HG03571 (cell line): ENCODE measurements at regions not wholly inside any gene's neighbourhood (a gene's known extent, or its start where the extent isn't known, plus 50 kb on each side); places are given as distances from the start of the nearest gene placed in this dataset.

Source experiments
- ATAC-seq: cut with Tn5 transposase; IDR thresholded peaks from one replicate; pipeline ENCODE4 v1.9.1; 2021; ENCODE audit not compliant: unreplicated experiment

DNA sequence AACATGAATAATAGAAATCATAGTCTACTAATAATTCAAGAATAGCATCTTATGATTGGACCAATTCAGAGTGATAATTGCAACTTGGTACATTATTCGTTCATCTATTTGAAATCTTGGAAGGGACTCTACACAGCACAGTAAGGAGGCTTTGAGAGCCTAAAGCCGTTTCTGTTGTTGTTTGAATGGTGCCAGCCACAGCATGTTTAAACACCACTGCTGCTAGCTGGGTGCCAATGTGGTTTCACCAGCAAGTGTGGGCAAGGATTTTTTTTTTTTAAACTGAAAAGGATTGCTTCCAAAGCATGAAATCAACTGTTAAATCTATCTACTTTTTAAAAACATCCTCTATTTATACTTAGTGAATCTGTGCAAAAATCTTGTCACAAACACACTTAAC, 253.9 kb upstream of the MAP3K1 start:
- no peak for ATAC-seq

DNA sequence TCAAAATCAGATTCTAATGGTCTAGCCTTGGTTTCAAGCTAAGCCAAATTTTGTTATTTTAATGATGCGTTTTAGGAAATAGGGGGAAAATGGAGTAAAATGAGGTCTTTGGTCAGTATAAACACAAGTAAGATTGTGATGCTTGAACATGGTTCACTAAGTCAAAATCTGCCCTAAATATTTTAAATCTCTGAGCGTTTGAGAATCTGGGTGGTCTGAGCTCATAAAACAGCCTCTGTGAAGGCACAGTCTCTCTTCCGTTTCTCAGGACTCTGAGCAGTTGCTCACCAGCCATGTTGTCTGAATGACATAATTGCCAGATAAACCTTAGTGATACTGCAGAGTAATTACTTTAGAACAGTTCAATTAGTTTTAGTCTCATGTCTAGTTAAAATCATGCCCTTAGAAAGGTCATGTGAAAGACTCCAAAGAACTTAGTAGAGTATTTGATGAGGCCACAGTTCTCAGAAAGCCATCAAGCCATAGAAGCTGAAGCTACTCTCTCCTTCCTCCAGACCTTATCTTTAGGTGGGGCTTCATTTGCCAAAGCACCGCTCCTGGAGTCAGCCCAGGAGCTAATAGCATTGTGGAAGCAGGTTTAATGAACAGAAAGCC, 257.1 kb upstream of the MAP3K1 start:
- ATAC-seq = no peak

GRCh38 chr5:56557198-56557597, 258.2 kb upstream of the MAP3K1 start:
- ATAC-seq = no peak

DNA sequence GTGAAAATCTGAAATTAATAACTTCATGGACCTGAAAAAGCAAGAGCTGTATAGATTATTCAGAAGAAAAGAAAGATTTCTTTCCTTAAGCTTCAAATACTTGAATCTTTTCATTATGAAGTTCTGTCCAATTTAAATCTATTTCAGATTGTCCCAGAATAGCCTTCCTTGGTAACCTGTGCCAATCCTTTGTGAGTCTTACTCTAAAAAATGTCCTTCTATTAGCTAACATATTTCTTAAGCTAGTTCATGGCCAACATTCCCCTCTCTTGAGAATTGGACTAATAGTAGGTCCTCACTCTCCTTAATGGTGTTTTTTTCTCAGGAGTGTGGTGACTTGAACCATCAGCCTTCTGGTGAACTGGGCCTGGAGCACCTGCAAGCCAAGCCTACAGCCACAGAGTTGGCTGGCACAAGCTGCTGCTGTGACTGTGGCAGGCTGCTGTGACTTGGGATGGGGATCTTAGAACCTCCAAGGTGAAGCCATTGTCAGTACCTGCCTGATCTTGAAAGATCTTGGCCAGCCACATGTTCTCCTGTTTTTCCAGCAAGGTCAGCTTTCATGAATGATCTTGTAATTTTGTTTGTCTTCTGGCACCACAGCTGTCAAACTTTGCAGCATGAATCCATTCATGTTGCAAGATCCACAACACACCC, 262.6 kb upstream of the MAP3K1 start:
- ATAC-seq = no peak

- ATAC-seq = no peak
Observed at GRCh38 chr5:56550227-56550626, 265.1 kb upstream of the MAP3K1 start.

DNA sequence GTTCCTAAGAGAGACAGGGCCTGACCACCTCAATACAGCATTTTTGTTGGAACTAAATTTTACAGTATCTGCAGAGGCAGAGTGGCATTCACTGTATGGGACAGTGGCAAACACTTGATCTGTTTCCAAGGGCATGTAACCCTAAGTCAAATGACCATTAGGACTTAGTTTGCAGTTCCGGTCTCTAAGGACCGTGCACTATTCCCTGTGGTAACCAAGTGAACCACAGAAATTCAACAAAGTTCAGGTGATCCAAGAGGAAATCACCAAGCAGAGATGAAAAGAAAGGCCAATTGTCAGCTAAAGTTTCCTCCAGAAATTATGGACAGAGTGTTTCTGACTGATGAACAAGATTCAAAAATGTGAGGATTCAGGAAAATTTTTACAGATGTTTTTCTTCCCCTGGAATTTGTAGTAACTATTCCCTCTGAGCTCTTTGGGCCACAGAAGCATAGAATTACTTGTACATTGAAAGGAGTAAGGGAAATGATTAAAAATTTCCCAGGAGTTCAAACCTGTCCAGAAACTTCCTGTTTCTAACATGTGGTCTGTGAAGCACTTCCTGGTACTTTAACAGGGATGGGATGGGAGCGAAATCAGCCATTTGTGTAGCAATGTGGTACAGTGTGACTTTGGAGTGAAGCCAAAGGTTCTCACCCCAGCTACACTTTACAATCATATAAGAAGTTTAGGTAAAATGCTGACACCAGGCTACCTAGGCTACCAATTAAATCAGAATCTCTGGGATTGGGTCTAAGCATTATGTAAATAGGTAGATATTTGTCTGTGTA, 266.1 kb upstream of the MAP3K1 start:
- no peak for ATAC-seq

DNA sequence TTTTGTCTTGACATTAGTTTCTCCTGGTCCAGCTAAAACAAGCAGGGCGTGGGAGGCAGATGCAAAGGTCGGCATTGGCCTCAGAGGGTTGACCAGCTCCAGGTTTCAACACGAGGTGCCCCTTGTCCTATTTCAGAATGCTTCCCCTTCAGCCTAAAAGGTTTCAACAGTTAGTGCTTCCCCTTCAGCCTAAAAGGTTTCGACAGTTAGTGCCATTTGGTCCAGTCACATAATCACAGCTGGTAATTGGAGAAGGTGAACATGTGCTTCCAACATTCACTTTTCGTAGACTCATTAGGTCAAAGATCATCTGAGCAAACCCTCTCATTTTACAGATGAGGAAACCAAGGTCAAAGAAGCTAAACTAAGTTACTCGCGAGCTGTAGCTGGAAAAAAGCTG, 270.3 kb upstream of the MAP3K1 start:
- no peak for ATAC-seq

GRCh38 chr5:56543441-56544388, 271.6 kb upstream of the MAP3K1 start:
- ATAC-seq = no peak

- no peak for ATAC-seq
Observed at GRCh38 chr5:56540266-56540665, 275.1 kb upstream of the MAP3K1 start.

DNA sequence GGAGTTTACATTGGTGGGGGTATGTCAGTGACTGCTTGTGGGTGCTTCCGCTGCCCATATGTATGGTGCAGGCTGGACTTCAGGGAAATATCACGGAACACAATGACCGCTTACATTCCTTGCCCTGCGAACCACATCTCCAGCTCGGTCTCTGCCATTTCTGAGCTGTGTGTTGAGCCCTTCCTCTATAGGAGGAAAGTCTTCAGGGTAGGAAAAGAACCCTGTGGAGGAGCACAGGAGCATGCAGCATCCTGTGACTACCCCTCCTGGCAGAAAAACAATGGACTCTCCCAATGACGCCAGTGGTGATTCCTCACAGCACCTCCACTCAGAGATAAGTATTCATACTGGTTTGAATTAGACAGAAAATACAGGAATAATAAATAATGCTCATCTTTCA, 276.8 kb upstream of the MAP3K1 start:
- no peak for ATAC-seq

- ATAC-seq = no peak
Observed at GRCh38 chr5:56535347-56535746, 280.0 kb upstream of the MAP3K1 start.

- ATAC-seq = no peak
Observed at GRCh38 chr5:56534102-56534829, 281.1 kb upstream of the MAP3K1 start.

GRCh38 chr5:56532466-56532865, 282.9 kb upstream of the MAP3K1 start:
- ATAC-seq = no peak

GRCh38 chr5:56530626-56531138, 284.7 kb upstream of the MAP3K1 start:
- no peak for ATAC-seq

GRCh38 chr5:56529666-56530430, 285.5 kb upstream of the MAP3K1 start:
- no peak for ATAC-seq

- ATAC-seq = no peak
Observed at GRCh38 chr5:56527174-56527573, 288.2 kb upstream of the MAP3K1 start.

- no peak for ATAC-seq
Observed at GRCh38 chr5:56525113-56525512, 290.2 kb upstream of the MAP3K1 start.

DNA sequence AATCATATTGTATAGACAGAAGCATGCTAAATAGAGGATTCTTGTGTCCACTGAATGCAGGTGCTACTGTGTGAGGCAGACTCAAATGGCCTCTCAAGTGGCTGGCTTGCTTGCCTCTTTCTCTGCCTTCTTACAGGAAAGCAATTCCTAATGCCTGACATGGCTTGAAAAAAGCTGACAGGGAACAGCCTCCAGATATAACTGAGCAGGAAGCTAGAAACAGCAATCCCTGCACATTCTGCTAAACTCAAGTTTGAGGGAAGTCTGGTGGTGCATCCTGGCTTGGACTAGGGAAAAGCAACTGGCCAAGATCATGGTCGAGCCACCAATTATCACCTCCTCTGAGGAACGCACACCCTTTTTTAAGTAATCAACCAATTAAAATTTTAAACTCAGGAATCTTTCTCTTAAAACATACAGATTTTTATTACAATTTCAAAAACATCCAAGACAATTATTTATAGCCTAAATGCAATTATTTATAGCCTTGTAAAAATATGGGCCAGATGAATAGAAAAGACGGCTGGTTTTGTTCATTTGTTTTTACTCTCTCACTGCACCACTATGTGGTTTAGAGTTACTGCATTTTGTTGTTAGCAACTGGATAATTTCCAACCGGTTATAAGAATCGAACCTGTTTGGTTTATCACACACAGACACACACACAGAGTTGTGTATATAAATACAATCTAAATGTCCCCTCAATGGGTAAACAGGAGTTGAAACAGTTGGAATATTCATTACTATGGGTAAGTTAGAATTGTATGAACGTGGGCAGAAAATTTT, 290.9 kb upstream of the ANKRD55 start:
- ATAC-seq = no peak

GRCh38 chr5:56522960-56523359, 289.8 kb upstream of the ANKRD55 start:
- ATAC-seq = no peak
